ENCODE measurements at regions not wholly inside any gene's neighbourhood (a gene's known extent, or its start where the extent isn't known, plus 50 kb on each side); places are given as distances from the start of the nearest gene placed in this dataset.

DNA sequence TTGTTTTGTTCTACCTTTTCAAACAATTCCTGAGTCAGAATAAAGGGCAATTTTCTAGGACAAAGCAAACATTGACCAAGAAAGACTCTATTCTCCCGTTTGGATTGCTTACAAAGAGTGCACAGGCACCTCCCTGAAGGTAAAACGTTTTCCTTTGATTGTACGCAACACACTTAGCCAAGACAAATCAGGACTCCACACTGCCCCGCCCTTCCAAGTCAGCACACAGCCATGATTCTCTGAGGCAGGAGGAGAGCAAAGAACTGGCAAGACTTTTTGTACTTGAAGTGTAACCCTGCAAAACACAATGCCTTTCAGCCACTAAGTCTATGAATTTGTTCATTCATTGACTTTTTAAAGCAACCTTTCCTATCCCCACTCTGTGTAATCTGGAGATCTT lies 85.0 kb upstream of the FAM180A start:
- TF ChIP-seq, protein P1, sequence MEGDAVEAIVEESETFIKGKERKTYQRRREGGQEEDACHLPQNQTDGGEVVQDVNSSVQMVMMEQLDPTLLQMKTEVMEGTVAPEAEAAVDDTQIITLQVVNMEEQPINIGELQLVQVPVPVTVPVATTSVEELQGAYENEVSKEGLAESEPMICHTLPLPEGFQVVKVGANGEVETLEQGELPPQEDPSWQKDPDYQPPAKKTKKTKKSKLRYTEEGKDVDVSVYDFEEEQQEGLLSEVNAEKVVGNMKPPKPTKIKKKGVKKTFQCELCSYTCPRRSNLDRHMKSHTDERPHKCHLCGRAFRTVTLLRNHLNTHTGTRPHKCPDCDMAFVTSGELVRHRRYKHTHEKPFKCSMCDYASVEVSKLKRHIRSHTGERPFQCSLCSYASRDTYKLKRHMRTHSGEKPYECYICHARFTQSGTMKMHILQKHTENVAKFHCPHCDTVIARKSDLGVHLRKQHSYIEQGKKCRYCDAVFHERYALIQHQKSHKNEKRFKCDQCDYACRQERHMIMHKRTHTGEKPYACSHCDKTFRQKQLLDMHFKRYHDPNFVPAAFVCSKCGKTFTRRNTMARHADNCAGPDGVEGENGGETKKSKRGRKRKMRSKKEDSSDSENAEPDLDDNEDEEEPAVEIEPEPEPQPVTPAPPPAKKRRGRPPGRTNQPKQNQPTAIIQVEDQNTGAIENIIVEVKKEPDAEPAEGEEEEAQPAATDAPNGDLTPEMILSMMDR (IDR thresholded peaks at IDR 0.05; ENCODE audit: insufficient read depth, low read length): no peak
- no peak for TF ChIP-seq POLR2AphosphoS5 (IDR thresholded peaks at IDR 0.05; ENCODE audit: low read depth)
- TF ChIP-seq, protein P2, sequence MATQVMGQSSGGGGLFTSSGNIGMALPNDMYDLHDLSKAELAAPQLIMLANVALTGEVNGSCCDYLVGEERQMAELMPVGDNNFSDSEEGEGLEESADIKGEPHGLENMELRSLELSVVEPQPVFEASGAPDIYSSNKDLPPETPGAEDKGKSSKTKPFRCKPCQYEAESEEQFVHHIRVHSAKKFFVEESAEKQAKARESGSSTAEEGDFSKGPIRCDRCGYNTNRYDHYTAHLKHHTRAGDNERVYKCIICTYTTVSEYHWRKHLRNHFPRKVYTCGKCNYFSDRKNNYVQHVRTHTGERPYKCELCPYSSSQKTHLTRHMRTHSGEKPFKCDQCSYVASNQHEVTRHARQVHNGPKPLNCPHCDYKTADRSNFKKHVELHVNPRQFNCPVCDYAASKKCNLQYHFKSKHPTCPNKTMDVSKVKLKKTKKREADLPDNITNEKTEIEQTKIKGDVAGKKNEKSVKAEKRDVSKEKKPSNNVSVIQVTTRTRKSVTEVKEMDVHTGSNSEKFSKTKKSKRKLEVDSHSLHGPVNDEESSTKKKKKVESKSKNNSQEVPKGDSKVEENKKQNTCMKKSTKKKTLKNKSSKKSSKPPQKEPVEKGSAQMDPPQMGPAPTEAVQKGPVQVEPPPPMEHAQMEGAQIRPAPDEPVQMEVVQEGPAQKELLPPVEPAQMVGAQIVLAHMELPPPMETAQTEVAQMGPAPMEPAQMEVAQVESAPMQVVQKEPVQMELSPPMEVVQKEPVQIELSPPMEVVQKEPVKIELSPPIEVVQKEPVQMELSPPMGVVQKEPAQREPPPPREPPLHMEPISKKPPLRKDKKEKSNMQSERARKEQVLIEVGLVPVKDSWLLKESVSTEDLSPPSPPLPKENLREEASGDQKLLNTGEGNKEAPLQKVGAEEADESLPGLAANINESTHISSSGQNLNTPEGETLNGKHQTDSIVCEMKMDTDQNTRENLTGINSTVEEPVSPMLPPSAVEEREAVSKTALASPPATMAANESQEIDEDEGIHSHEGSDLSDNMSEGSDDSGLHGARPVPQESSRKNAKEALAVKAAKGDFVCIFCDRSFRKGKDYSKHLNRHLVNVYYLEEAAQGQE (IDR thresholded peaks at IDR 0.05; ENCODE audit: insufficient replicate concordance, low read depth): no peak
- no peak for TF ChIP-seq GABPA (IDR thresholded peaks at IDR 0.05; ENCODE audit: low read depth)
- TF ChIP-seq SPI1 (IDR thresholded peaks at IDR 0.05; ENCODE audit: borderline replicate concordance, low read depth): no peak

Measured in HL-60 (cell line).